Gastroesophageal sphincter (tissue), 3 donors: ENCODE measurements at regions not wholly inside any gene's neighbourhood (a gene's known extent, or its start where the extent isn't known, plus 50 kb on each side); places are given as distances from the start of the nearest gene placed in this dataset.

Source experiments
- EP300 ChIP-seq: sonication (generic); formaldehyde crosslinking; IDR thresholded peaks from one replicate; pipeline ENCODE4 v1.6.1; 2017; ENCODE audit warnings: antibody characterized with exemption, mild to moderate bottlenecking
- POLR2A ChIP-seq, 2 donors: fragments of 450-650 bp; IDR thresholded peaks; one replicate each; pipeline ENCODE4 v1.6.1; 2017; ENCODE audit warnings: antibody characterized with exemption in 2 of 2, mild to moderate bottlenecking in 2 of 2, moderate library complexity in 1 of 2
- POLR2AphosphoS5 ChIP-seq: sonication (generic); formaldehyde crosslinking; IDR thresholded peaks from one replicate; pipeline ENCODE4 v1.6.1; 2017; ENCODE audit warnings: antibody characterized with exemption
- TF ChIP-seq, protein P1 (sequence below), 4 experiments: fragments of 200-600 bp in 2 of 4; fragments of 450-650 bp in 2 of 4; sonication (generic) in 1 of 4; IDR thresholded peaks; one replicate each; pipeline ENCODE4 v1.5.1; 2017 to 2019; ENCODE audit warnings: antibody characterized with exemption in 4 of 4, mild to moderate bottlenecking in 2 of 4, moderate library complexity in 2 of 4

DNA sequence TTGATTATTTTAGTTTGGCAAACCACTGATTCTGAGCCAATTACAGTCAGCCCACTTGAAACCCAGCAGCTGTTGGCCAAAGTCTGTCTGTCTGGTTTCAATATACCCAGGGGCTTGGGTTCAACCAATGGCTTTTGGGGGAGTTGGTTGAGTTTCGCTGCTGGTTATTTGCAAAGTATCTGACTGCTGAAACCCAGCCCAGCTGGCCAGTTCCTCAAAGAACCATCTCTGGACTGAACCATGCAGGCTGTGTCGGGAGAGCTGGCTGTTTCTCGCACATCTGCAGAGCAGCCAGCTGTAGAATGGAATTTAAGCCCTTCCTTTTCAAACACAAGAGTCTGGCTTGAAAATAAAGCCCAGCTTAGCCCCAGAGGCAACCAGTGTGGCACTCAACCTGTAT lies 66.0 kb upstream of the PAX7 start:
- TF ChIP-seq, protein P1, sequence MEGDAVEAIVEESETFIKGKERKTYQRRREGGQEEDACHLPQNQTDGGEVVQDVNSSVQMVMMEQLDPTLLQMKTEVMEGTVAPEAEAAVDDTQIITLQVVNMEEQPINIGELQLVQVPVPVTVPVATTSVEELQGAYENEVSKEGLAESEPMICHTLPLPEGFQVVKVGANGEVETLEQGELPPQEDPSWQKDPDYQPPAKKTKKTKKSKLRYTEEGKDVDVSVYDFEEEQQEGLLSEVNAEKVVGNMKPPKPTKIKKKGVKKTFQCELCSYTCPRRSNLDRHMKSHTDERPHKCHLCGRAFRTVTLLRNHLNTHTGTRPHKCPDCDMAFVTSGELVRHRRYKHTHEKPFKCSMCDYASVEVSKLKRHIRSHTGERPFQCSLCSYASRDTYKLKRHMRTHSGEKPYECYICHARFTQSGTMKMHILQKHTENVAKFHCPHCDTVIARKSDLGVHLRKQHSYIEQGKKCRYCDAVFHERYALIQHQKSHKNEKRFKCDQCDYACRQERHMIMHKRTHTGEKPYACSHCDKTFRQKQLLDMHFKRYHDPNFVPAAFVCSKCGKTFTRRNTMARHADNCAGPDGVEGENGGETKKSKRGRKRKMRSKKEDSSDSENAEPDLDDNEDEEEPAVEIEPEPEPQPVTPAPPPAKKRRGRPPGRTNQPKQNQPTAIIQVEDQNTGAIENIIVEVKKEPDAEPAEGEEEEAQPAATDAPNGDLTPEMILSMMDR (IDR thresholded peaks at IDR 0.05), result no peak
- TF ChIP-seq POLR2A (IDR thresholded peaks at IDR 0.05) (no peak), EP300 (no peak), POLR2AphosphoS5 (no peak)
